KG1 (cell line): ENCODE measurements at regions not wholly inside any gene's neighbourhood (a gene's known extent, or its start where the extent isn't known, plus 50 kb on each side); places are given as distances from the start of the nearest gene placed in this dataset.

ENCODE experiments used
- DNase-seq: peaks from one replicate; lab custom pipeline; 2025; lab: John Stamatoyannopoulos, UW

DNA sequence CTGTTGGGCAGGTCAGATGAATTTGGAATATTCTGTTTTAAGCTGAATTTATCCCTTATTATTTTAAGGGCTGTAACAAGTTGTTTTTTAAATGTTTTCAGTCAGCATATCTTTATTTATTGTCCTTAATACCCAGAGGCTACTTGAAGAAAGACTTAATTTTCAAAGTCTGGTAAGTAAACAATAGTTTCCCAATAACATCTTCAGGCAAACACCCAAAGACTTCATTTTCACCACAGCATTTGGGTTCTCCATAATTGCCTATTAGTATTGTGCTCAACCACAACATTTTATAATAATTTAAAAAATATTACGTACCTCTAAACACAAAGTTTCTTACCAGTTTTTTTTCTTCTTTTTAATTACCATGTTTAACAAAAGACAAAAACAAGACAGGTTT lies 60.0 kb upstream of the MKLN1 start:
- DNase-seq: no peak

DNA sequence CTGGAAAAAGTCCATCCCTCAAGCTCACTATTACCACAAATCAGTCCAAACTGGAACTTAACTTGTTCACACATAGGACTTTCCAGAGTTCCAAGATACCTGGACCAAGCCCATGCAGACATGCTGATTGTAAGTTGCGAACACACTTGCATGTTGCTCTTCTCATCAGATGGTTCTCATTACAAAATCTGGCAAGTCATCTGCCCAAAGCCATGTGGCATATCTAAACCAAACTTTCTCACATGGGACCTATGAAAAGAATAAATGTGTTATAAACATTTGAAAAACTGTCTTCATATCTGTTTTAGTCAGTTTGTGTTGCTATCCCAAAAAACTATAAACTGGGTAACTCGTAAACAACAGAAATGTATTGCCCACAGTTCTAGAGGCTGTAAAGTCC lies 58.8 kb upstream of the MKLN1 start:
- no peak for DNase-seq

DNA sequence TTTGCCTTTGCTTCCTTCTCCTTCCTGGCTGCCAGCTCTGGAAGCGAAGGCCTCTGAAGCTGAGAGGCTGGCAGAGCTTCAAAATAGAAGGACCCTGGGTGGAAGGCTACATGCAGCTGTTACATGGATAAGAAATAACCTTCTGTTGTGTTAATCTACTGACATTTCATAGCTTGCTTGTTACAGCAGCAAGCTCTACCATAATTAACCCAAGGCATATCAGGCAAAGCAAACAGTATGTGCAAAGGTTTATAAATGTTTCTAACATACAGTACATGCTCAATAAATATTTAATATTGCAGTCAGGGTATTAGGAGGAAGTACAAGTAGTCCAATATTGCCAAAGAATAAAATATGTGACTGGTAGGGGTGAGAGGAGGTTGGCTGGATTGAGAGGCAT lies 55.6 kb upstream of the MKLN1 start:
- no peak for DNase-seq

DNA sequence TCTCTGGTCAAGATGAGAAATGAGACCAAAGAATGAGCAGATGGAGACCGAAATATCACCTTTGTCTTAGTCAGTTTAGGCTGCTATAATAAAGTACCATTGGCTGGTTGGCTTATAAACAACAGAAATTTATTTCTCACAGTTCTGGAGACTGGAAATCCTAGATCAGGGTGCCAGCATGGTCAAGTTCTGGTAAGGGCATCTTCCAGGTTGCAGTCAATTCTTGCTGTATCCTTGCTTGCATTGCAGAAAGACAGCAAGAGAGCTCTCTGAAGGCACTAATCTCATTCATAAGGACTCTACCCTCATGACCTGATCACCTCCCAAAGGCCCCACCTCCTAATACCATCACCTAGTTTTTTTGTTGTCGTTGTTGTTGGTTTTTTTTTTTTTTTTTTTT lies 52.7 kb upstream of the MKLN1 start:
- DNase-seq: no peak

DNA sequence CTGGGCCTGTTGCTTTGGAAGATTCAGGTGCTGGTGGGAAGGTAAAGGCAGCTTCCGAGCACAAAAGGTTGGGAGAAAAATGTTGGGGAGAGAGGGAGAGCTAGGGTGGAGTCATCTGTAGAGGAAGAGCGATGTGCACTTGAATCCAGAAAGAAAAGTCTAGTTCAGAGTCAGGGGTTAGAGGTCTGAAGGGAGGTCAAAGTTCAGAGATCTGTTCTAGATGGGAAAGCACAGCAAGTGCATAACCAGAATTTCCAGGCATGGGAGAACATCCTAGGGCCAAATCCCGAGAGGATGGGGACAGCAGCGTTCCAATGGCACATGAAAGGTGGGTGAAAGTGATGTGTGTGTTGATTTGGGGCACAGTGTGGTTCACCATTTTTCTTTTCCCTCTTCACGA lies 51.5 kb upstream of the MKLN1 start:
- no peak for DNase-seq

DNA sequence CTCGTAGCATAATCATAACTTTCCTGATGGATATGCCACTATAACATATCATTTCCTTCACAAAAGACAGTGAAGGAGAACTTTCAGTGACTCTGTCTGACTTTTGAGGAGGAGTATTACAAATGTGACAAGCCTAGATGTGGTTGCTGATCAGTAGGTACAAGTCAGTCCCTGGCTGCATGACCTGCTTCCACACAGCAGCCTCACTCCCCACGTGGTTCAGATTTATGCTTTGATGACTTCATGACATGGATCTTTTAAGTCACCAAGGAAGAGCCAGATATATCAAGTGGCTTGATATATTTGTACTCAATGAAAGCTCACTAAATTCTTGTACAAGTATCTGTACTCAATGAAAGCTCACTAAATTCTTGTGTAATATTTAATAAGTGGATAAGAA lies 50.9 kb upstream of the MKLN1 start:
- no peak for DNase-seq
